ENCODE measurements at regions not wholly inside any gene's neighbourhood (a gene's known extent, or its start where the extent isn't known, plus 50 kb on each side); places are given as distances from the start of the nearest gene placed in this dataset.

DNA sequence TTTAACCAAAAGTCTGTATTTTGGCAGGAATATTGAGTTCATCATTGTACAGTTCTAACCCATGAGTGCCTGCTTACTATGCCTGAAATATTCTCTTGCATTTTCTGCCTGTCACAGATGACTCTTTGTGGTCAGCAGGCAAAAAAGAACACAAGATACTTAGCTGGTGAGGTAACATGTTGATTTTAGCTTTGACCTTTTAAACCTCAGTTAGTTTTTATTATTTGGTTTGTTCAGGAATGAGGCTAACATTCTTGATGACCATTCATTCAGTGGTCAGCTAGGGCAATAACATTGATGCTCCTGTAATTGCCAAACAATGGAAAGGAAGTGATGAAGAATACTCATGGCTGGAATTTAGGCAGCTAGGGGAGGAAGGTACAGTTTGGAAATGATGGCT is 491.2 kb downstream of the PIK3C3 start:
- Histone ChIP-seq H3K4me2 (ENCODE audit: low read length) (no peak overlapping the region), H3K36me3 (ENCODE audit: low read depth, low read length) (no peaks in the 10 kb centered on the region), H3K79me2 (ENCODE audit: low read length) (no peaks in the 10 kb centered on the region), H3K9me3 (ENCODE audit: low read length) (no peaks in the 10 kb centered on the region), H3K4me3 (ENCODE audit: low read length) (no peak overlapping the region), H3K4me1 (ENCODE audit: insufficient read depth, low read length) (no peaks in the 10 kb centered on the region), H3F3A (ENCODE audit: low read length, unreplicated experiment) (no peaks in the 10 kb centered on the region), H3K27ac (ENCODE audit: low read length) (no peak overlapping the region), H3K9me2 (replicated peaks; ENCODE audit: low read length) (no peaks in the 10 kb centered on the region), H2AFZ (ENCODE audit: low read length) (no peak overlapping the region), H3K27me3 (ENCODE audit: low read length) (no peaks in the 10 kb centered on the region), H3K9ac (ENCODE audit: low read length) (no peak overlapping the region), H4K20me1 (ENCODE audit: low read length) (no peaks in the 10 kb centered on the region)
- TF ChIP-seq, protein P1, sequence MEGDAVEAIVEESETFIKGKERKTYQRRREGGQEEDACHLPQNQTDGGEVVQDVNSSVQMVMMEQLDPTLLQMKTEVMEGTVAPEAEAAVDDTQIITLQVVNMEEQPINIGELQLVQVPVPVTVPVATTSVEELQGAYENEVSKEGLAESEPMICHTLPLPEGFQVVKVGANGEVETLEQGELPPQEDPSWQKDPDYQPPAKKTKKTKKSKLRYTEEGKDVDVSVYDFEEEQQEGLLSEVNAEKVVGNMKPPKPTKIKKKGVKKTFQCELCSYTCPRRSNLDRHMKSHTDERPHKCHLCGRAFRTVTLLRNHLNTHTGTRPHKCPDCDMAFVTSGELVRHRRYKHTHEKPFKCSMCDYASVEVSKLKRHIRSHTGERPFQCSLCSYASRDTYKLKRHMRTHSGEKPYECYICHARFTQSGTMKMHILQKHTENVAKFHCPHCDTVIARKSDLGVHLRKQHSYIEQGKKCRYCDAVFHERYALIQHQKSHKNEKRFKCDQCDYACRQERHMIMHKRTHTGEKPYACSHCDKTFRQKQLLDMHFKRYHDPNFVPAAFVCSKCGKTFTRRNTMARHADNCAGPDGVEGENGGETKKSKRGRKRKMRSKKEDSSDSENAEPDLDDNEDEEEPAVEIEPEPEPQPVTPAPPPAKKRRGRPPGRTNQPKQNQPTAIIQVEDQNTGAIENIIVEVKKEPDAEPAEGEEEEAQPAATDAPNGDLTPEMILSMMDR (conservative IDR thresholded peaks at IDR 0.05; ENCODE audit: low read depth, low read length) = no peak
- TF ChIP-seq EZH2 (IDR thresholded peaks at IDR 0.05; ENCODE audit: low read length, unreplicated experiment) (no peak), EZH2phosphoT487 (IDR thresholded peaks at IDR 0.05; ENCODE audit: borderline replicate concordance, low read length) (no peak)
- ATAC-seq = no peak
- POLR2A ChIA-PET (ENCODE audit: unreplicated experiment) = no interaction called here
- CTCF ChIA-PET = no interaction called here
- BruUV-seq (replicated peaks) = no TSS peak
- intact Hi-C loops (cut with micrococcal nuclease) = no loop called here
- DNase-seq = no peak

- H3K4me3 ChIP-seq (ENCODE audit: low read length) = no peak overlapping the region
- no peaks in the 10 kb centered on the region for H4K20me1 ChIP-seq (ENCODE audit: low read length)
- H3K36me3 ChIP-seq (ENCODE audit: low read depth, low read length) = no peaks in the 10 kb centered on the region
- ChIA-PET CTCF (no interaction called here), POLR2A (ENCODE audit: unreplicated experiment) (no interaction called here)
- no peaks in the 10 kb centered on the region for H3K4me1 ChIP-seq (ENCODE audit: insufficient read depth, low read length)
- no peak overlapping the region for H3K9ac ChIP-seq (ENCODE audit: low read length)
- no peak overlapping the region for H3K27ac ChIP-seq (ENCODE audit: low read length)
- no peak for ATAC-seq
- no TSS peak for BruUV-seq (replicated peaks)
- H3K4me2 ChIP-seq (ENCODE audit: low read length) = no peak overlapping the region
- H2AFZ ChIP-seq (ENCODE audit: low read length) = no peak overlapping the region
- no peak for DNase-seq
- H3F3A ChIP-seq (ENCODE audit: low read length, unreplicated experiment) = no peaks in the 10 kb centered on the region
- H3K9me2 ChIP-seq (replicated peaks; ENCODE audit: low read length) = no peaks in the 10 kb centered on the region
- H3K9me3 ChIP-seq (ENCODE audit: low read length) = no peaks in the 10 kb centered on the region
- no peaks in the 10 kb centered on the region for H3K79me2 ChIP-seq (ENCODE audit: low read length)
- TF ChIP-seq, protein P1 (conservative IDR thresholded peaks at IDR 0.05; ENCODE audit: low read depth, low read length) = no peak
- TF ChIP-seq EZH2 (IDR thresholded peaks at IDR 0.05; ENCODE audit: low read length, unreplicated experiment) (no peak), EZH2phosphoT487 (IDR thresholded peaks at IDR 0.05; ENCODE audit: borderline replicate concordance, low read length) (no peak)
- no peaks in the 10 kb centered on the region for H3K27me3 ChIP-seq (ENCODE audit: low read length)
- intact Hi-C loops (cut with micrococcal nuclease) = no loop called here
These were observed 492.7 kb downstream of the PIK3C3 start for GRCh38 chr18:42447688-42448087.

DNA sequence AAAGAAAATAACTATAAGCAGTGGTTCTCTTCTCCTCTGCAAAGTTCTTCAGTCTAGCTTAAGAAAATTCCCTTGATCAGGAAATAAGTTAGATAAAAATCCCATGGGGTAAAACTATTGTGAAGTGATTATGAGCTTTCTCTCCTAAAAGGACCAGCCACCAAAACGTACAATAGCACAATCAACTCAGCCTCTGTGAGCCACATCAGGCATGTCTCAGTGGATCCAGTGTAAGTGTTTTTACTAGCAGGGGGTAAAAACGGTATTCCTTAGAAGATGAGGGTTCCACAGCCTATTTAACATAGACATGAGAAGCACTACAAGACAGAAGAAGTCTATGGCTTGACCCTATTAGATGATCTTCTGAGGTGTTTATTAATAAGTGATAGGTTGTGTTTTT is 503.2 kb downstream of the PIK3C3 start:
- Histone ChIP-seq H2AFZ (ENCODE audit: low read length) (no peak overlapping the region), H3K27me3 (ENCODE audit: low read length) (no peaks in the 10 kb centered on the region), H3K36me3 (ENCODE audit: low read depth, low read length) (no peaks in the 10 kb centered on the region), H3K9me3 (ENCODE audit: low read length) (no peaks in the 10 kb centered on the region), H3F3A (ENCODE audit: low read length, unreplicated experiment) (no peaks in the 10 kb centered on the region), H4K20me1 (ENCODE audit: low read length) (no peaks in the 10 kb centered on the region), H3K4me1 (ENCODE audit: insufficient read depth, low read length) (no peaks in the 10 kb centered on the region), H3K79me2 (ENCODE audit: low read length) (no peaks in the 10 kb centered on the region), H3K4me2 (ENCODE audit: low read length) (no peak overlapping the region), H3K9me2 (replicated peaks; ENCODE audit: low read length) (no peaks in the 10 kb centered on the region), H3K27ac (ENCODE audit: low read length) (no peak overlapping the region), H3K4me3 (ENCODE audit: low read length) (no peak overlapping the region), H3K9ac (ENCODE audit: low read length) (no peak overlapping the region)
- POLR2A ChIA-PET (ENCODE audit: unreplicated experiment) = no interaction called here
- intact Hi-C loops (cut with micrococcal nuclease) = no loop called here
- TF ChIP-seq EZH2phosphoT487 (IDR thresholded peaks at IDR 0.05; ENCODE audit: borderline replicate concordance, low read length) (no peak), EZH2 (IDR thresholded peaks at IDR 0.05; ENCODE audit: low read length, unreplicated experiment) (no peak)
- TF ChIP-seq, protein P1 (conservative IDR thresholded peaks at IDR 0.05; ENCODE audit: low read depth, low read length) = no peak
- BruUV-seq (replicated peaks) = no TSS peak
- CTCF ChIA-PET = no interaction called here
- DNase-seq = no peak
- ATAC-seq = no peak
